ENCODE measurements at regions not wholly inside any gene's neighbourhood (a gene's known extent, or its start where the extent isn't known, plus 50 kb on each side); places are given as distances from the start of the nearest gene placed in this dataset.

DNA sequence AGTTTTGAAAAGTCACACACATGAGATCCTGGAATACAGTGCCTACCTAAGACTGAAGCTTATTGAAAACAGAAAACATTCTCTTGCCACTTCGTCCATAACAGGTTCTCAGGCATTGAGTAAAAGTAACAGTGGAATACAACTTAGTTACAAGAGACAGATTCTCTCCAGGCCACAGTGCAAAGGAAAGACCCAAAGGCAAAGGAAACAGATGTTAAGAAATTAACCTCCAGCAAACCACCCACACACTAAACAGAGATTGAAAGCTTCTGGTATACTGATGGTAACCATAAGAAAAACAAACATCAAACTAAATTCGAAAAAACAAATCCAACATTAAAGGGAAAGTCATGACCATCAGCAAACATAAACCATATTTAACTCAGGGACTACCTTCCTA is 914.7 kb downstream of the SLITRK5 start:
- TF ChIP-seq, protein P1, sequence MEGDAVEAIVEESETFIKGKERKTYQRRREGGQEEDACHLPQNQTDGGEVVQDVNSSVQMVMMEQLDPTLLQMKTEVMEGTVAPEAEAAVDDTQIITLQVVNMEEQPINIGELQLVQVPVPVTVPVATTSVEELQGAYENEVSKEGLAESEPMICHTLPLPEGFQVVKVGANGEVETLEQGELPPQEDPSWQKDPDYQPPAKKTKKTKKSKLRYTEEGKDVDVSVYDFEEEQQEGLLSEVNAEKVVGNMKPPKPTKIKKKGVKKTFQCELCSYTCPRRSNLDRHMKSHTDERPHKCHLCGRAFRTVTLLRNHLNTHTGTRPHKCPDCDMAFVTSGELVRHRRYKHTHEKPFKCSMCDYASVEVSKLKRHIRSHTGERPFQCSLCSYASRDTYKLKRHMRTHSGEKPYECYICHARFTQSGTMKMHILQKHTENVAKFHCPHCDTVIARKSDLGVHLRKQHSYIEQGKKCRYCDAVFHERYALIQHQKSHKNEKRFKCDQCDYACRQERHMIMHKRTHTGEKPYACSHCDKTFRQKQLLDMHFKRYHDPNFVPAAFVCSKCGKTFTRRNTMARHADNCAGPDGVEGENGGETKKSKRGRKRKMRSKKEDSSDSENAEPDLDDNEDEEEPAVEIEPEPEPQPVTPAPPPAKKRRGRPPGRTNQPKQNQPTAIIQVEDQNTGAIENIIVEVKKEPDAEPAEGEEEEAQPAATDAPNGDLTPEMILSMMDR (tag by site-specific recombination; IDR thresholded peaks at IDR 0.05) = no peak
- no peak for TF ChIP-seq ZNF747 (tag by site-specific recombination; IDR thresholded peaks at IDR 0.05)
- TF ChIP-seq ZNF404 (tag by site-specific recombination; IDR thresholded peaks at IDR 0.05) = no peak
- TF ChIP-seq YY1 (tag by site-specific recombination; IDR thresholded peaks at IDR 0.05) = no peak
- TF ChIP-seq ZNF670 (tag by site-specific recombination; IDR thresholded peaks at IDR 0.05; ENCODE audit: low read depth) = no peak
- TF ChIP-seq ZNF2 (tag by site-specific recombination; IDR thresholded peaks at IDR 0.05) = no peak
- TF ChIP-seq, protein P2, sequence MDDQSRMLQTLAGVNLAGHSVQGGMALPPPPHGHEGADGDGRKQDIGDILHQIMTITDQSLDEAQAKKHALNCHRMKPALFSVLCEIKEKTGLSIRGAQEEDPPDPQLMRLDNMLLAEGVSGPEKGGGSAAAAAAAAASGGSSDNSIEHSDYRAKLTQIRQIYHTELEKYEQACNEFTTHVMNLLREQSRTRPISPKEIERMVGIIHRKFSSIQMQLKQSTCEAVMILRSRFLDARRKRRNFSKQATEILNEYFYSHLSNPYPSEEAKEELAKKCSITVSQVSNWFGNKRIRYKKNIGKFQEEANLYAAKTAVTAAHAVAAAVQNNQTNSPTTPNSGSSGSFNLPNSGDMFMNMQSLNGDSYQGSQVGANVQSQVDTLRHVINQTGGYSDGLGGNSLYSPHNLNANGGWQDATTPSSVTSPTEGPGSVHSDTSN (CRISPR knock-in tag; IDR thresholded peaks at IDR 0.05) = no peak
- TF ChIP-seq, protein P3, sequence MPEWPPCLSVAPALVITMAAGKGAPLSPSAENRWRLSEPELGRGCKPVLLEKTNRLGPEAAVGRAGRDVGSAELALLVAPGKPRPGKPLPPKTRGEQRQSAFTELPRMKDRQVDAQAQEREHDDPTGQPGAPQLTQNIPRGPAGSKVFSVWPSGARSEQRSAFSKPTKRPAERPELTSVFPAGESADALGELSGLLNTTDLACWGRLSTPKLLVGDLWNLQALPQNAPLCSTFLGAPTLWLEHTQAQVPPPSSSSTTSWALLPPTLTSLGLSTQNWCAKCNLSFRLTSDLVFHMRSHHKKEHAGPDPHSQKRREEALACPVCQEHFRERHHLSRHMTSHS (tag by site-specific recombination; IDR thresholded peaks at IDR 0.05) = no peak

All from HEK293 (cell line).